SK-N-MC (cell line): ENCODE measurements at regions not wholly inside any gene's neighbourhood (a gene's known extent, or its start where the extent isn't known, plus 50 kb on each side); places are given as distances from the start of the nearest gene placed in this dataset.
A peak's percentile ranks its signal among the peaks of the same experiment; 100 is the strongest.

Experiments used
- DNase-seq: peaks from one replicate; pipeline ENCODE4 v3.0.0-alpha.2; 2011; ENCODE audit warnings: low read depth, low spot score
- H3K27ac ChIP-seq: fragments of 200-600 bp; sonication (generic); 2 replicates; pipeline ENCODE4 v1.5.1; 2016; ENCODE audit warnings: mixed run types
- H3K36me3 ChIP-seq: fragments of 200-600 bp; sonication (generic); 2 replicates; pipeline ENCODE4 v1.6.1; 2017; ENCODE audit warnings: antibody characterized with exemption, low read length, mixed read lengths; ENCODE audit not compliant: insufficient read depth
- H3K4me3 ChIP-seq: fragments of 200-600 bp; sonication (generic); 2 replicates; pipeline ENCODE4 v1.5.1; 2016
- H3K9ac ChIP-seq: fragments of 200-600 bp; sonication (generic); 2 replicates; pipeline ENCODE4 v1.8.0; 2017; ENCODE audit warnings: mixed run types, mixed read lengths; ENCODE audit not compliant: insufficient read length
- H3K9me3 ChIP-seq: fragments of 200-600 bp; sonication (generic); 2 replicates; pipeline ENCODE4 v1.6.1; 2017; ENCODE audit warnings: low read depth, mild to moderate bottlenecking, antibody characterized with exemption, low read length, moderate library complexity, mixed read lengths
- EZH2 ChIP-seq: fragments of 200-600 bp; sonication (generic); IDR thresholded peaks from one replicate; pipeline ENCODE4 v1.6.1; 2017; ENCODE audit warnings: antibody characterized with exemption
- FOXP2 ChIP-seq: optimal IDR thresholded peaks from 2 replicates; pipeline ENCODE3; 2011; ENCODE audit warnings: mild to moderate bottlenecking, moderate library complexity; ENCODE audit not compliant: insufficient read depth; ENCODE audit errors: extremely low read length, control extremely low read depth
- POLR2AphosphoS5 ChIP-seq: IDR thresholded peaks from 2 replicates; pipeline ENCODE4 v1.6.1; 2012; ENCODE audit warnings: mild to moderate bottlenecking, low read depth, low read length, borderline replicate concordance

DNA sequence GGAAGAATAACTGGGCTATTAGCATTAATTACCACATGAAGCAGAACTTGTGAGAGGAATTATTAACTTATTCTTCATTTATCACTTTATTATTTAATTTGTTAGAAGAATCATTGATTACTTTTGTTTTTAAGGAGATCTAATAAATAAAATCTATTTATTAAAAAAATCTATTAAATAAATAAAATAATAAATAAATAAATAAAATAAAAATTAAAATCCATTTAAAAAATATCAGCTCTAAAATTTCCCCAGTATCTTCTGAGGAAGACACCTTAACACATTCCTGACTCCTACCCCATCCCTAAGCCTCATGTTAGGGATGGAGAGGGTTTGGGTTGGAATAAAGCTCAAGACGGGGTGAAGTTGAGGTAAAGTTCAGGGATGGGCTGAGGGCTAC is 231.4 kb downstream of the CLIC5 start:
- no peak for TF ChIP-seq POLR2AphosphoS5
- TF ChIP-seq EZH2 = no peak
- TF ChIP-seq FOXP2 = no peak
- H3K36me3 ChIP-seq = no peaks in the 10 kb centered on the region
- H3K9ac ChIP-seq = no peak overlapping the region
- H3K9me3 ChIP-seq = no peaks in the 10 kb centered on the region
- H3K4me3 ChIP-seq = no peak overlapping the region
- H3K27ac ChIP-seq = no peak overlapping the region
- DNase-seq = no peak

DNA sequence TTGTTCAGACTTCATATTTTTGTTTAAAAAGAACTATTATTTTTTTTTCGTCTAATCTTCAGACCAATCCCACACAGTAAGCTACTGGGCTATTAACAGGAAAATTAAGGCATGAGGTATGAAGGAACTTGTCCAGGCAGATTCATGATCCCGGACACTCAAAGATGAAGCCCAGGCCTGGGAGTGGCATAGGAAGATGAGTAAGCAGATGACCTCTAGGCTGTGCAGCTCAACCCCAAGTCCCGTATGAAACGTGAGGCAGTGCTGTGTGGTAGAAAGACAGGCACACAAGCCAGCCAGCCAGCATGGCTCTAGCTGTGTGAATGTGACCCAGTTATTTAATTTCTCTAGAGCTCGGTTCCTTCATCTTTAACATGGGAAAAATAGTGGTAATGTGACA is 231.9 kb downstream of the CLIC5 start:
- Histone ChIP-seq H3K27ac (no peak overlapping the region), H3K36me3 (no peaks in the 10 kb centered on the region), H3K9me3 (no peaks in the 10 kb centered on the region), H3K4me3 (no peak overlapping the region), H3K9ac (no peak overlapping the region)
- no peak for TF ChIP-seq FOXP2
- TF ChIP-seq POLR2AphosphoS5 = no peak
- no peak for DNase-seq

GRCh38 chr6:45781890-45782289 is 233.8 kb downstream of the CLIC5 start:
- H3K9me3 ChIP-seq = no peaks in the 10 kb centered on the region
- no peak for TF ChIP-seq POLR2AphosphoS5
- no peak for TF ChIP-seq EZH2
- no peak for TF ChIP-seq FOXP2
- no peak overlapping the region for H3K27ac ChIP-seq
- no peak overlapping the region for H3K9ac ChIP-seq
- DNase-seq = no peak
- no peaks in the 10 kb centered on the region for H3K36me3 ChIP-seq
- H3K4me3 ChIP-seq = no peak overlapping the region

DNA sequence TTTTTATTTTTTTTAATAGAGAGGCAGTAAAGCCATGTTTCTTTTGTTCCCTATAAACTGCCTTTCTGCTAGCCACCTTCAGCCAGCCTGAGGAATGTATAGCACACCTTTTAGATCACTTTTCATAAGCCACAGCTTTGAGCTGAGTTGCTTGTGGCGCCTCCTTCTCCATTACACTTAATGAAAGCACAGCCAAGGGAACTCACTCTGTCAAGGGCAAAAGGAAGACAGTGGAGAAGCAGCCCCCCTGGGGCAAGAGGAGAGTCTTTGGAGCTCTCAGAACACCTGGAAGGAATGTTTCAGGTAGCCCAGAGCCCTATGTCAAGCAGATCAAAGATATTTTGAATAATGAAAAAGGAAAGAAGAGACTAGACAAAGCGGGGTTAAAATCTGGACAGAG is 235.1 kb downstream of the CLIC5 start:
- no peak overlapping the region for H3K27ac ChIP-seq
- no peak for DNase-seq
- H3K9me3 ChIP-seq = no peaks in the 10 kb centered on the region
- H3K36me3 ChIP-seq = no peaks in the 10 kb centered on the region
- H3K9ac ChIP-seq = no peak overlapping the region
- TF ChIP-seq POLR2AphosphoS5 = no peak
- no peak for TF ChIP-seq EZH2
- no peak for TF ChIP-seq FOXP2
- no peak overlapping the region for H3K4me3 ChIP-seq

DNA sequence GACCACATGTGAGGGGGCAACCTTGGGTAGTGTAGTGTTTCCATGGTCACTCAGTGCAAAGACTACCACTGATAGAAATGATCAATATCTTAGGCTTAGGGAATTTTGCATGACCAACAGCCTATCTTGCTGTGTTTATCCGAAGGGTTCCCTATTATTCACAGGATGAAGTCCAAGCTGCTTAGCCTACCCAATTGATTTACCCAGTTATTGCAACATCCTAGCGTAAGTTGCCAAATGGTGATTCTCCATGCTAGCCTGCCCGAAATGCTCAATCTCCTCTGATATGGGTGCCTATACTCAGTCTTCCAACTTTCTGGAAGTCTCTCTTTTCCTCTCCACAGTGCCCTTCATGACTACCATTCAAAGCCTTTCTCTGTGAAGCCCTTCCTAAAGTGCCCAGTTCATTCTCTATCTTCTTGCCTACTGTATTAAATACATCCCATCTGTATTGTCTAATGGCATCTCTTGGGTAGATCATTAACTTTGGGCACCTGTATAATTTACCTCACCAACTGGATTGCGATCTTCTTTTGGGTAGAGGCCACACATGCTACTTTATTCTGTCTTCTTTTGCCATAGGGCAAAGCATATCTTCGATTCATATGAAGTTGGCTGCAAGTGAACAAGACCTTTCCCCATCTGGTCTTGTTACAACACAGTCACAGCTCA is 240.5 kb downstream of the CLIC5 start:
- Histone ChIP-seq H3K36me3 (no peaks in the 10 kb centered on the region), H3K9me3 (no peaks in the 10 kb centered on the region), H3K4me3 (no peak overlapping the region), H3K27ac (no peak overlapping the region), H3K9ac (no peak overlapping the region)
- DNase-seq = no peak
- TF ChIP-seq EZH2 = no peak

DNA sequence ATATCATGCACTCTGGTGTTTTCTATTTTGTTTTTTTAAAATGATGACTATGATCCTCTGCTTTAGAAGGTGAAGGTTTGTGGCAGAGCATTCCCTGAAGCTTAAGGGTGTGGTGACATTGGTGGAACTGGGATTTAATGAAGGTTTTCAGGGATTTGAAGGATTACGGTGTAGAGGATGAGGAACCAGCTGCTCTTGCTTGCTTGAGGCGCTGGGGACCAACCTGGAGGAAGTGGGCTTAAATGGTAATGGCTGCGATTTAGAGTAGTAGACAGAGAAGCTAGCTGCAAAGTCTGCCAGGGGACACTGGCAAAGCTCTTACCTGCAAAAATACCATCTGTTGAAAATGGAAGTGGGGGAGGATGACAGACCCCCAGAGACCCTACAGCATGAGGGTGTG is 241.8 kb downstream of the CLIC5 start:
- TF ChIP-seq POLR2AphosphoS5 (no peak), EZH2 (no peak), FOXP2 (no peak)
- Histone ChIP-seq H3K27ac (no peak overlapping the region), H3K4me3 (no peak overlapping the region), H3K9ac (no peak overlapping the region), H3K36me3 (no peaks in the 10 kb centered on the region), H3K9me3 (no peaks in the 10 kb centered on the region)
- no peak for DNase-seq

- Histone ChIP-seq H3K9me3 (no peaks in the 10 kb centered on the region), H3K9ac (no peak overlapping the region), H3K36me3 (no peaks in the 10 kb centered on the region), H3K27ac (no peak overlapping the region), H3K4me3 (no peak overlapping the region)
- TF ChIP-seq EZH2 = no peak
- no peak for TF ChIP-seq FOXP2
- no peak for TF ChIP-seq POLR2AphosphoS5
- no peak for DNase-seq
Observed at GRCh38 chr6:45772886-45773495, 242.7 kb downstream of the CLIC5 start.

GRCh38 chr6:45772051-45772450 is 243.6 kb downstream of the CLIC5 start:
- peak; percentile 39 for DNase-seq
- Histone ChIP-seq H3K4me3 (no peak overlapping the region), H3K27ac (no peak overlapping the region)

DNA sequence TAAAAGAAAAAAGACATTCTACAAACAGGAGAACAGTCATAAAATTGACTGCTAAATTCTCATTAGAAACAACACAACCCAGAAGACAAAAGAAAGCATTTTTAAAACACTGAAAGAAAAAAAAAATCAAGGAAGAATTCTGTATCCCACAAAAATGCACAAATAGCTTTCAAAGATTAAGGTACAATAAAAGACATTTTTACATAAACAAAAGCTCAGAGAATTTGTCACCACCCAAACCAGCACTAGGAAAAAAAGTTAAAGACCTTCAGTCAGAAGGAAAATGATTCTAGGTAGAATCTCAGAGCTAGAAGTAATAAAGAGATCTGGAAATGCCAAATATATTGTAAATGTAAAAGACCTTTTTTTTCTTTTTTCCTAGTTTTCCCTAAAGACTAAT is 252.4 kb downstream of the CLIC5 start:
- Histone ChIP-seq H3K9me3 (no peaks in the 10 kb centered on the region; the same call in 1 of the 2 replicates), H3K36me3 (no peaks in the 10 kb centered on the region), H3K9ac (no peak overlapping the region), H3K4me3 (no peak overlapping the region), H3K27ac (no peak overlapping the region)
- no peak for DNase-seq
- TF ChIP-seq FOXP2 (no peak), EZH2 (no peak), POLR2AphosphoS5 (no peak)

More at GRCh38 chr6:45772051-45772450, 243.6 kb downstream of the CLIC5 start:
- H3K36me3 ChIP-seq = no peaks in the 10 kb centered on the region
- TF ChIP-seq FOXP2 (no peak), EZH2 (no peak), POLR2AphosphoS5 (no peak)
- no peaks in the 10 kb centered on the region for H3K9me3 ChIP-seq
- H3K9ac ChIP-seq = no peak overlapping the region
